CD4-positive, alpha-beta memory T cell (primary cell): ENCODE measurements at regions not wholly inside any gene's neighbourhood (a gene's known extent, or its start where the extent isn't known, plus 50 kb on each side); places are given as distances from the start of the nearest gene placed in this dataset.

Experiments used
- CTCF ChIA-PET: fragments of 350-600 bp; sonication (Branson Sonifier 250); formaldehyde crosslinking; loops from one replicate; lab custom pipeline; 2021; ENCODE audit warnings: inconsistent platforms; ENCODE audit not compliant: partially characterized antibody; lab: Charles Lee
- POLR2A ChIA-PET: fragments of 350-600 bp; sonication (Branson Sonifier 250); formaldehyde crosslinking; loops from one replicate; lab custom pipeline; 2021; ENCODE audit not compliant: partially characterized antibody; lab: Charles Lee
- DNase-seq, 5 donors: peaks; one replicate each; pipeline versions ENCODE4 v3.0.0 to v3.0.0-alpha.2; 2020 to 2022; ENCODE audit warnings: mixed read lengths in 1 of 5
- H3K27ac ChIP-seq: one replicate; pipeline ENCODE4 v1.7.0; 2013; ENCODE audit warnings: low read depth, low read length
- H3K27me3 ChIP-seq: 2 replicates; pipeline ENCODE4 v1.7.0; 2013; ENCODE audit warnings: mild to moderate bottlenecking, low read length, moderate library complexity; ENCODE audit not compliant: insufficient read depth
- H3K36me3 ChIP-seq: 2 replicates; pipeline ENCODE4 v1.7.0; 2013; ENCODE audit warnings: mild to moderate bottlenecking, low read length, moderate library complexity; ENCODE audit not compliant: insufficient read depth
- H3K4me1 ChIP-seq: 2 replicates; pipeline ENCODE4 v1.7.0; 2013; ENCODE audit warnings: mild to moderate bottlenecking, low read length, moderate library complexity; ENCODE audit not compliant: insufficient read depth
- H3K4me3 ChIP-seq, 2 donors: one replicate each; pipeline ENCODE4 v1.7.0; 2013; ENCODE audit warnings: low read length in 2 of 2, mild to moderate bottlenecking in 1 of 2
- H3K9me3 ChIP-seq, 2 donors: one replicate each; pipeline ENCODE4 v1.7.0; 2013; ENCODE audit warnings: low read length in 2 of 2, control low read depth in 1 of 2; ENCODE audit not compliant: control insufficient read depth in 1 of 2
- H3K27ac Mint-ChIP-seq, 7 donors: one replicate each; pipeline ENCODE4 v1.8.0; 2020 to 2021; ENCODE audit warnings: mixed read lengths in 7 of 7, mild to moderate bottlenecking in 6 of 7, inconsistent platforms in 3 of 7, moderate library complexity in 3 of 7
- H3K27me3 Mint-ChIP-seq, 2 donors: one replicate each; pipeline ENCODE4 v1.8.0; 2020 to 2021; ENCODE audit warnings: mixed read lengths in 2 of 2
- H3K36me3 Mint-ChIP-seq, 2 donors: one replicate each; pipeline ENCODE4 v1.8.0; 2020 to 2021; ENCODE audit warnings: mixed read lengths in 2 of 2, inconsistent platforms in 1 of 2, mild to moderate bottlenecking in 1 of 2
- H3K4me1 Mint-ChIP-seq, 4 donors: one replicate each; pipeline ENCODE4 v1.8.0; 2020 to 2021; ENCODE audit warnings: mixed read lengths in 4 of 4, mild to moderate bottlenecking in 1 of 4
- H3K4me3 Mint-ChIP-seq, 8 donors: one replicate each; pipeline ENCODE4 v1.8.0; 2020 to 2021; ENCODE audit warnings: mixed read lengths in 8 of 8, mild to moderate bottlenecking in 7 of 8, moderate library complexity in 6 of 8, inconsistent platforms in 3 of 8
- H3K9me3 Mint-ChIP-seq, 8 donors: one replicate each; pipeline ENCODE4 v1.8.0; 2020 to 2021; ENCODE audit warnings: mixed read lengths in 8 of 8, mild to moderate bottlenecking in 5 of 8, inconsistent platforms in 3 of 8, moderate library complexity in 1 of 8
- intact Hi-C: fragments of 100-400 bp; cut with micrococcal nuclease; formaldehyde crosslinking; loops from one replicate; pipeline ENCODE4 v1.15.1; 2023

- peaks cover 2 to 6% of the 10 kb centered on the region in 2 donors for H3K27me3 Mint-ChIP-seq
- H3K9me3 Mint-ChIP-seq = peaks cover 0 to 1% (median 0%) of the 10 kb centered on the region in 8 donors
- H3K27ac ChIP-seq = no peak overlapping the region
- intact Hi-C loops = no loop called here
- H3K4me3 Mint-ChIP-seq = no peak overlapping the region
- H3K4me1 ChIP-seq = no peaks in the 10 kb centered on the region
- H3K4me1 Mint-ChIP-seq = peaks cover 0 to 3% (median 0%) of the 10 kb centered on the region in 4 donors
- H3K36me3 Mint-ChIP-seq = no peaks in the 10 kb centered on the region
- DNase-seq = no peak
- ChIA-PET POLR2A (no interaction called here), CTCF (interaction anchor here (0.9 kb wide), 1 partner anchor 13 kb away, joined by 3 read pairs; no protein-coding TSS in a partner anchor)
- H3K27ac Mint-ChIP-seq = no peak overlapping the region
- no peaks in the 10 kb centered on the region for H3K36me3 ChIP-seq
- H3K27me3 ChIP-seq = no peaks in the 10 kb centered on the region
- no peak overlapping the region for H3K4me3 ChIP-seq
- no peaks in the 10 kb centered on the region for H3K9me3 ChIP-seq
Measured at GRCh38 chr10:98321186-98321780, 53.3 kb upstream of the LOXL4 start.

DNA sequence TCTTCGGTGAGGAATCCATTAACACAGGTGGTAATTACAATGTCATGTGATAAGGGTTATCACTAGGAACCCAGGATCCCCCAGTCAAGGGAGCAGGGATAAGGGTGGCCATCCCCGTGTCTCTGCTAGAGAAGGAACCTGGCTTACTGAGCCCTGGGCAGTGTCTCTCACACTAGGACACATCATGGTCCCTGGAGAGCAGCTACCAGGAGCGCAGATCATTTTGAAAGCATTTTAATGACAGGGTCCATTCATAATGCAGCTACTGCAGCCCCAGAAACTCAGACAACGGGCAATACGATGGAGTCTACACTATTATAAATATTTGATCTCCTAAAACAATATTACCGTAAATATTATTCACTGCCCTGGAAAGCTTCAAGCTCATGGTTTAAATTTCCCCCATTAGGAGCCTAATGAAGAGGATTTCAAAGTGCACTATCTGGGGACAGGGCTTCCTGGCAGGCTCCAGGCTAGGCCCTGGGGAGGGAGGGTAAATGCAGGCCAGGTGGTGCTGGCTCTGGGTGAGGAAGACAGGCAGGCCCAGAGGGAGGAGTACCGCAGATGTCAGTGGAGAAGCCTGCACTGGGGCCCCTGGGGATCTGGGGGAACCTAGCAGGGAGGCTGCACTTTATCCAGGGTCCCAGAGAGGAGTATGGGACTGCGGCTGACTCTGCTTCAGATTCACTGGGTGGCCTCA lies 52.6 kb upstream of the LOXL4 start:
- Mint-ChIP-seq H3K27ac (no peak overlapping the region), H3K4me3 (no peak overlapping the region), H3K27me3 (peaks cover 5 to 7% of the 10 kb centered on the region in 2 donors), H3K4me1 (peaks cover 0 to 3% (median 0%) of the 10 kb centered on the region in 4 donors), H3K9me3 (peaks cover 0 to 1% (median 0%) of the 10 kb centered on the region in 8 donors), H3K36me3 (no peaks in the 10 kb centered on the region)
- ChIA-PET POLR2A (no interaction called here), CTCF (interaction anchor here (0.9 kb wide), 1 partner anchor 14 kb away, joined by 3 read pairs; no protein-coding TSS in a partner anchor)
- Histone ChIP-seq H3K27me3 (no peaks in the 10 kb centered on the region), H3K9me3 (no peaks in the 10 kb centered on the region), H3K4me3 (no peak overlapping the region), H3K4me1 (no peaks in the 10 kb centered on the region), H3K36me3 (no peaks in the 10 kb centered on the region), H3K27ac (no peak overlapping the region)
- intact Hi-C loops = no loop called here
- no peak for DNase-seq

DNA sequence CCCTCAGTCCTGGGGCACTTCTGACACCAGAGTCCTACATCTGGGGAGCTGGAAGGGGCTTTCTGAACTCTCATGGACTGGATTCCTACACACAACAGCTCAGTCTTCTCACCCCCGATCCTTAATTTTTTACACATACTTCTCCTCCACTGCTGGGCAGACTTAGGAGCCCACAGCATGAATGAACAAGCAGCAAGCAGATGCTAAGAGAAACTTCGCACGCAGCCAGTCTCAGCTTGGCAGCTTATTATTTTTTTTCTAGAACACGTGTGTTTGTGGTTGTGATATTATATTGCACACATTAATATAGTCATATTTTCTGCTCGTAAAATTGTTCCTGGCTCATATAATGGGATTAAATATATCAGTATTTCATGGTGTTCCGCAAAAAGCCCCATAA lies 50.9 kb upstream of the LOXL4 start:
- intact Hi-C loops = no loop called here
- no peak overlapping the region for H3K27ac ChIP-seq
- no peaks in the 10 kb centered on the region for H3K36me3 Mint-ChIP-seq
- no peaks in the 10 kb centered on the region for H3K27me3 ChIP-seq
- H3K27ac Mint-ChIP-seq = no peak overlapping the region
- no peaks in the 10 kb centered on the region for H3K9me3 ChIP-seq
- no peaks in the 10 kb centered on the region for H3K9me3 Mint-ChIP-seq
- POLR2A ChIA-PET = no interaction called here
- H3K36me3 ChIP-seq = no peaks in the 10 kb centered on the region
- H3K4me1 ChIP-seq = no peaks in the 10 kb centered on the region
- no peak overlapping the region for H3K4me3 ChIP-seq
- H3K27me3 Mint-ChIP-seq = peaks cover 5% of the 10 kb centered on the region in 2 donors
- no peak for DNase-seq
- CTCF ChIA-PET = no interaction called here
- H3K4me3 Mint-ChIP-seq = no peak overlapping the region
- H3K4me1 Mint-ChIP-seq = peaks cover 0 to 3% (median 0%) of the 10 kb centered on the region in 4 donors
